Activated CD4-positive, alpha-beta T cell treated with anti-CD3 and anti-CD28 coated beads, Interleukin-2, amount 50 U/mL, for 16 hours (primary cell): ENCODE measurements at regions not wholly inside any gene's neighbourhood (a gene's known extent, or its start where the extent isn't known, plus 50 kb on each side); places are given as distances from the start of the nearest gene placed in this dataset.

ENCODE experiments used
- DNase-seq: peaks from one replicate; pipeline ENCODE4 v3.0.0-alpha.2; 2020

GRCh38 chr16:89043636-89044417, 49.8 kb upstream of the ACSF3 start:
- no peak for DNase-seq
